HG03378 (cell line): ENCODE measurements at regions not wholly inside any gene's neighbourhood (a gene's known extent, or its start where the extent isn't known, plus 50 kb on each side); places are given as distances from the start of the nearest gene placed in this dataset.
"Not testable (repeated sequence)": the region's sequence is repeated elsewhere in the genome, so short reads cannot be mapped to it uniquely, and the experiment has no call there.

Source experiments
- ATAC-seq: cut with Tn5 transposase; IDR thresholded peaks from one replicate; pipeline ENCODE4 v1.9.1; 2021; ENCODE audit warnings: mild to moderate bottlenecking, moderate library complexity; ENCODE audit not compliant: unreplicated experiment

- not testable (repeated sequence) for ATAC-seq
Observed at GRCh38 chr1:221552792-221553191, 189.1 kb downstream of the DUSP10 start.

GRCh38 chr1:221555689-221556433, 186.0 kb downstream of the DUSP10 start:
- ATAC-seq: no peak

DNA sequence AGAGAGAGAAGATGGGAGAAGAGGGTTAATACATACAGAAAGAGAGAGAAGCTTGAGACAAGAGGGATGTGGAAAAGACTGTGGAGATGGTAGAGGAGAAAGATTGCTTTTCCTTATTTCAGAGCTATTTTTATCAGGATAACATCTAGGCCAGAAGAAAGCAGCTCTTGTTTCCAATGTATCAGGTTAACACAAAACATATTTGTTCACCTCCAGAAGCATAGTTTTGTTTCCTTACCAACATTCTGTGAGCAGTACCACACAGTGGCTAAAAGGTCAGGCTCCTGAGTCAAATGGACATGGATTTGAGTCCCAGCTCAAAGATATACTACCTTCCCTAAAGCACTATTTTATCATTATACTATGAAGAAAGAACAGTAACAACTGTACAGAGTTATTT, 185.5 kb downstream of the DUSP10 start:
- ATAC-seq: no peak

DNA sequence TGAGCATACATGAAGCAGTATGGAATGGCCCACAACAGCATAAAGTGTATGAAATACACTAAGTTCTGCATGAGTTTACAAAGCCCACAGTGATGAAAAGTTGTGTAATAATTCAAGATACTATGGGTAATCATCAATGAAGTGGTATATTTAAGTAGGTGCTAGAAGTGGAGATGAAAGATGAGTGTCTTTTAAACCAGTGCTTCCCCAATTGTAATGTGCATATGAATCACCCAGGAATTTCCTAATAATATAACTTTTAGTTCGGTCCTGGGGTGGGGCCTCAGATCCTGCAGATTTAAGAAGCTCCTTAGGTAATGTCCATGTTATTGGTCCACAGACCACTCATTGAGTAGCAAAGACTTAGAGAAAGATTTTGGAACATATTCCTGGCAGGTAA, 184.9 kb downstream of the DUSP10 start:
- ATAC-seq: no peak

- no peak for ATAC-seq
Observed at GRCh38 chr1:221558396-221558795, 183.5 kb downstream of the DUSP10 start.

GRCh38 chr1:221559911-221560310, 182.0 kb downstream of the DUSP10 start:
- no peak for ATAC-seq

GRCh38 chr1:221562542-221563475, 179.1 kb downstream of the DUSP10 start:
- no peak for ATAC-seq

- no peak for ATAC-seq
Observed at GRCh38 chr1:221563476-221563921, 178.4 kb downstream of the DUSP10 start.

DNA sequence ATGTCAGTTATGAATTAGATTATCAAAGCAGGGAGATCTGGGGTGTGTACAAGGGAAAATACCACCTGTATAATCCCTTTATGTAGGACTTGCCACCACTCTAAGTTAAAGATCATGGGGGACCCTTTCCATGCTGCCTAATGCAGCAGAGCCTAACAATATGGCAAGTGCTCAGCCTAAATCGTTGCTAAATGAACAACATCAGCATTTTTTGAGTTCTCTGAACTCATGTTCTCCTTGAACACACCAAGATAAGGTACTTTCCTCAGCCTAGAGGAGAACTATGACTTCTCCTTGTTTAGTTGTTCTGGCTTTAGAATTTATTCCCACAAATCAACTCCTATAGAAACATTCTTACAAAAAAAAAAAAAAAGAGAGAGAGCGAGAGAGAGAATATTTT, 177.0 kb downstream of the DUSP10 start:
- ATAC-seq: no peak

DNA sequence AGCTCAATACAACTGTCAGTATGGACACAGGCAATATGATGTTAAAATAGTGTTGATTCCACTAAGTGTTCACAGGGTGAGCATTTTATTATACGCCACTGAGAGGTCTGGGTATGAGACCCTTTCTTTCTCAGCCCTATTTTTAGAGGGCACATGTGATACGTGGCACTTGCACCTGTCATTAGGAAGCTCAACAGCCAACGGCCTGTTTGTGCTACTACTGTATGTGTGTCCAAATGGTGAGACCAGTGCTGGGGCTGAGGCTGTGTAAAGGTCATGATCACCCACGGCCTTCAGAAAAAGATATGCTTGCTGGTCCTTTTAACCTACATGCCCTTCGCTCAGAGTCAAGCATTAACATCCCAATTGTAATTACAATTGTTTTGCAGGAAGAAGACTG, 176.2 kb downstream of the DUSP10 start:
- ATAC-seq: no peak

DNA sequence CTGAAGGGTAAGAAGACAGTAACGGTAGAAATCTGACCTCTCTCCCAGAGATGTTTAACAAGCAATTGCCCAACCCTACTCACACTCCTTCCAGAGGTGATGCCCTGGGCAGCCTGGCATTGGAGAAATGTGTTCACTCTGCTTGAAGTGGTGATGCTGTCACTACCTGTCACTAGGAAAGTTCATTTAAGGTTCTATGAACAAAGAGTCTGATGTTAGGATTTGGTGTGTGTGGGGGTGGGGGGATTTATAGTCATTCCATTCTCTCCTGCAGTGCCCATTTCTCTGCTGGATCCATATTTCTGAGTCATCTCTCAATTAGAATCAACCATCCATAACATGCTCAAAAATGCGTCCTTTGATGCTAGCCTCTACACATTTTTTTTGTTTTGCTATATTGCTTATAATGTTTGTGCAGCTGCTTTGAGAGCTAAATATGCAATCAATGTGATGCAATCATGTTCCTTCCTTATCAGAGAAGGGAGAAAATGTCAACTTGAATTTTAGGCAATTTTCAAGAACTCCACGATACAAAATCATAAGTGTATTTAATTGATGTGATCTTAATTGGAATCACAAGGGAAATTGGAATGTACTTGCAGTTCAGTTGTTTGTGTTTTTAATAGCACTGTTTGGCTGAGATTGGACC, 173.9 kb downstream of the DUSP10 start:
- ATAC-seq: no peak

DNA sequence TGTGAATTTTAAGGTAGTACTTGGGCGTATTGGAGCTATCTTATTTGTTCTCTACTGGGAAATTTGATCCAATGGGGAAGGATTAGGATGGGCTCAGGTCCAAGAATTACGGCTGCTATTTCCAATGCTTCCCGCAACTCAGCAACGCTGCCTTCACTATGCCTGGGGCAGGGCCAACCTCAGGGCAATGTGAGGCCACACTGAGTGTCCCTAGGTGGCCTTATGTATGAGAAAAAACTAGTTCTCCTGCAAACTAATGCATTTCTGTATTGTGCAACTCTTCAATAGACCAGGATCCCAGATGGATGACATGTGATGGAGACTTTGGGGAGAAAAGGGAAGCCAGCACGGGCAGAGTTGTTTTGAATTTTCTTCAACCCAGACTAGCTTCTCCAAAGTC, 168.1 kb downstream of the DUSP10 start:
- ATAC-seq: no peak

DNA sequence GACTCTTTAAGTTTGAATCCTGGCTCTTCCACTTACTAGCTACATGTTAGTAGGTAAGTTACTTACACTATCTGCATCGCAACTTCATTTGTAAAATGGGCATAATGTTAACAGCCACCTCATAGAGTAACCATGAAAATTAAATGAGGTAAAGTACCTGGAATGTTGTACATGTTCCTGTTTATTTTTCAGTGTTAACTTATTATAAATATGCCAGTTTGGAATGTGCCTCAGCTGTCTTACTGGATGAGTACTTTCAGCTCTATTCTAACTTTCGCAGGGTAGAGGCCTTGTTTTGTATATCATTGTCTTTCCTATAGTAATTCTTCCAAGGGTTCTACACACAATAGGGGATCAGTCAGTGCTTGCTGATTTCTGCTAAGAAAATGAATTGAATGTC, 167.4 kb downstream of the DUSP10 start:
- ATAC-seq: no peak

GRCh38 chr1:221575605-221576004, 166.3 kb downstream of the DUSP10 start:
- ATAC-seq: no peak

- no peak for ATAC-seq
Observed at GRCh38 chr1:221576268-221576667, 165.6 kb downstream of the DUSP10 start.

DNA sequence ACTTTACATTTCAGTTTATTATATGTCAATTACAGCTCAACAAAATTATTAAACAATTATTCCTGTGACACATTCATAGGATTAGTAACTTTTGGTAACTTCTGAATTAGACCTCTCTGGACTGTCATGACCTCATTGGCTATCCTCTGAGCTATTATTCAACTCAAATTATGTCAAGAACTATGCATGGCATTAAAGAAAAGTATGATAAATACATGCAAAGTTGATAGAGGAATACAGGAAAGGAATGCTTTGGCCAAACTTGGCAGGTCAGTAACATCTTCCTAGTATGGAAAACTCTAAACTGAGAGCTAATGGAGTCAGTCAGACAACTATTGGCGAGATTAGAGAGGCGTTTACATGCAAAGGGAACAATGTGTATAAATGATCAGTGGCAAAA, 158.4 kb downstream of the DUSP10 start:
- ATAC-seq: no peak

GRCh38 chr1:221587013-221587412, 154.9 kb downstream of the DUSP10 start:
- ATAC-seq: not testable (repeated sequence)

GRCh38 chr1:221591250-221591649, 150.6 kb downstream of the DUSP10 start:
- ATAC-seq: not testable (repeated sequence)

DNA sequence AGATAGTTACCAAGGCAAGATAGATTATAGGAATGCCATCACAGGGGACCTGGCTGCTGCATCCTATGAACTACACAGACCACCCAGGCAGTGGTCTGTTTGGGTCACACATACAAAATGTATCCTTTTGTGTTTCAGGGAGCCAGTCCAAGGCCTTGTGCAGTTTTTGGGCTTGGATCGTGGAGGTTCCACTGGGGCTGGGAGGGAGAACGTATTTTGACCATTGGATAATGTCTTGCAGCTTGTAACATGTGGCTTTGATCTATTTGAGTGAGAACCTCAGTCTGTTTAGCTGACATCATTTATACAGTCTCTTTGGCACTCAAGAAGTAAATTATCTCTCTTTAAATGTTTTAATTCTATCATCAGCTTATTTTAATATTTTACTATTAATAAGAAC, 147.3 kb downstream of the DUSP10 start:
- ATAC-seq: no peak

- ATAC-seq: no peak
Observed at GRCh38 chr1:221598122-221598521, 143.8 kb downstream of the DUSP10 start.

DNA sequence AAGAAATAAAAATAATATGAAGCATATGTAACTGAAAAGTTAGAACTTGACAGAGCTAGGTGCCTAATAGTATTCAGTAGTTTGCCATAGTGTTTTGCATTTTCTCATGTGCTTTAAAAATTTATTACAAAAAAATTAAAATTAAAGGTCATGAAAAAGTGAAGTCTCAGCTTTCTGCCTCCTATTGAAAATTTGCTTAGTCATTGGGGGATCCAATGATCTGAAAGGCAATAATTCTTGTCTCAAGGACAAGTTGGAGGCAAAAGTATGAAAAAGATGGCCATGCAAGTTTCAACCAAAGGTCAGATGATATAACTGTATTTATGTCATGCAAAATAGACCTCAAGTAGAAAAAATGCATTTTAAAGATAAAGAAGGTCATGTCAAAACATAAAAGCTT, 140.7 kb downstream of the DUSP10 start:
- no peak for ATAC-seq
